ENCODE measurements at regions not wholly inside any gene's neighbourhood (a gene's known extent, or its start where the extent isn't known, plus 50 kb on each side); places are given as distances from the start of the nearest gene placed in this dataset.

- no peaks in the 10 kb centered on the region for H3K36me3 Mint-ChIP-seq (ENCODE audit: insufficient read depth)
Measured at GRCh38 chr12:113749433-113749815, 216.7 kb downstream of the RBM19 start.

GRCh38 chr12:113748707-113749432, 217.3 kb downstream of the RBM19 start:
- H3K36me3 Mint-ChIP-seq (ENCODE audit: insufficient read depth): no peaks in the 10 kb centered on the region
- H3K27ac Mint-ChIP-seq: no peak overlapping the region
- no peaks in the 10 kb centered on the region for H3K4me1 Mint-ChIP-seq (ENCODE audit: low read depth)
- no peaks in the 10 kb centered on the region for H3K9me3 Mint-ChIP-seq (ENCODE audit: low read depth)
- DNase-seq (ENCODE audit: low spot score, unreplicated experiment): no peak
- no peak overlapping the region for H3K4me3 Mint-ChIP-seq (ENCODE audit: low read depth)
- H3K27me3 Mint-ChIP-seq: peaks cover 88% of the 10 kb centered on the region
- no peak for TF ChIP-seq CTCF (IDR thresholded peaks at IDR 0.05; ENCODE audit: unreplicated experiment)

More at GRCh38 chr12:113749433-113749815, 216.7 kb downstream of the RBM19 start:
- no peak overlapping the region for H3K4me3 Mint-ChIP-seq (ENCODE audit: low read depth)
- H3K4me1 Mint-ChIP-seq (ENCODE audit: low read depth): no peaks in the 10 kb centered on the region
- H3K27me3 Mint-ChIP-seq: peaks cover 87% of the 10 kb centered on the region
- H3K27ac Mint-ChIP-seq: no peak overlapping the region
- DNase-seq (ENCODE audit: low spot score, unreplicated experiment): no peak
- TF ChIP-seq CTCF (IDR thresholded peaks at IDR 0.05; ENCODE audit: unreplicated experiment): no peak
- H3K9me3 Mint-ChIP-seq (ENCODE audit: low read depth): no peaks in the 10 kb centered on the region

GRCh38 chr12:113747017-113747416, 219.1 kb downstream of the RBM19 start:
- no peak for DNase-seq (ENCODE audit: low spot score, unreplicated experiment)
- no peak overlapping the region for H3K4me3 Mint-ChIP-seq (ENCODE audit: low read depth)
- H3K27ac Mint-ChIP-seq: no peak overlapping the region
- no peak for TF ChIP-seq CTCF (IDR thresholded peaks at IDR 0.05; ENCODE audit: unreplicated experiment)
- H3K9me3 Mint-ChIP-seq (ENCODE audit: low read depth): no peaks in the 10 kb centered on the region
- H3K36me3 Mint-ChIP-seq (ENCODE audit: insufficient read depth): no peaks in the 10 kb centered on the region
- H3K27me3 Mint-ChIP-seq: peaks cover 81% of the 10 kb centered on the region
- no peaks in the 10 kb centered on the region for H3K4me1 Mint-ChIP-seq (ENCODE audit: low read depth)

GRCh38 chr12:113744802-113745395, 221.2 kb downstream of the RBM19 start:
- H3K27me3 Mint-ChIP-seq: peaks cover 80% of the 10 kb centered on the region
- no peak overlapping the region for H3K27ac Mint-ChIP-seq
- no peak overlapping the region for H3K4me3 Mint-ChIP-seq (ENCODE audit: low read depth)
- H3K9me3 Mint-ChIP-seq (ENCODE audit: low read depth): no peaks in the 10 kb centered on the region
- no peaks in the 10 kb centered on the region for H3K36me3 Mint-ChIP-seq (ENCODE audit: insufficient read depth)
- no peaks in the 10 kb centered on the region for H3K4me1 Mint-ChIP-seq (ENCODE audit: low read depth)
- no peak for TF ChIP-seq CTCF (IDR thresholded peaks at IDR 0.05; ENCODE audit: unreplicated experiment)
- DNase-seq (ENCODE audit: low spot score, unreplicated experiment): no peak

GRCh38 chr12:113742801-113743200, 223.3 kb downstream of the RBM19 start:
- Mint-ChIP-seq H3K27ac (no peak overlapping the region), H3K27me3 (peaks cover 77% of the 10 kb centered on the region), H3K4me1 (ENCODE audit: low read depth) (no peaks in the 10 kb centered on the region), H3K36me3 (ENCODE audit: insufficient read depth) (no peaks in the 10 kb centered on the region), H3K9me3 (ENCODE audit: low read depth) (no peaks in the 10 kb centered on the region), H3K4me3 (ENCODE audit: low read depth) (no peak overlapping the region)
- TF ChIP-seq CTCF (IDR thresholded peaks at IDR 0.05; ENCODE audit: unreplicated experiment): no peak
- DNase-seq (ENCODE audit: low spot score, unreplicated experiment): no peak
